ENCODE measurements at regions not wholly inside any gene's neighbourhood (a gene's known extent, or its start where the extent isn't known, plus 50 kb on each side); places are given as distances from the start of the nearest gene placed in this dataset.

DNA sequence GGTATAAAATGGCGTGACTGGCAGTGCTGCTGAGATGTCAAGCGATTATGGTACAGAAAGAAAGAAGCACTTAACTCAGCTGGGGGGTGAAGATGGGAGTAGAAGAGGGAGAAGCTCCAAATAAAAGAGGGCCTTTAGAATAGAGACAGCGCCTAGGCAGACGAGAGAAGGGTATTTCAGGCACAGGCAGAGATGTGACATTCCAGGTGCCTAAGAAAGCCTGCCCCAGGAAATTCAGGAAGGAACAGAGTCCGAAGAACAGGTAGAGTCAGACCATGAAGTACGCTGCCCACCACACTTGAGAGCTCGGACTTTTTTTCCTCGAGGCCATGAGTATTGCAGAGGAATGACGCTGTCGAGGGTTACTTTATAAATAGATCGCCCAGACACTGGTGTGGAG, 170.9 kb upstream of the ATF7IP start:
- no peak for DNase-seq
- no peaks in the 10 kb centered on the region for H3K27me3 ChIP-seq
- no peak for TF ChIP-seq POLR2A (IDR thresholded peaks at IDR 0.05)
- TF ChIP-seq, protein P1, sequence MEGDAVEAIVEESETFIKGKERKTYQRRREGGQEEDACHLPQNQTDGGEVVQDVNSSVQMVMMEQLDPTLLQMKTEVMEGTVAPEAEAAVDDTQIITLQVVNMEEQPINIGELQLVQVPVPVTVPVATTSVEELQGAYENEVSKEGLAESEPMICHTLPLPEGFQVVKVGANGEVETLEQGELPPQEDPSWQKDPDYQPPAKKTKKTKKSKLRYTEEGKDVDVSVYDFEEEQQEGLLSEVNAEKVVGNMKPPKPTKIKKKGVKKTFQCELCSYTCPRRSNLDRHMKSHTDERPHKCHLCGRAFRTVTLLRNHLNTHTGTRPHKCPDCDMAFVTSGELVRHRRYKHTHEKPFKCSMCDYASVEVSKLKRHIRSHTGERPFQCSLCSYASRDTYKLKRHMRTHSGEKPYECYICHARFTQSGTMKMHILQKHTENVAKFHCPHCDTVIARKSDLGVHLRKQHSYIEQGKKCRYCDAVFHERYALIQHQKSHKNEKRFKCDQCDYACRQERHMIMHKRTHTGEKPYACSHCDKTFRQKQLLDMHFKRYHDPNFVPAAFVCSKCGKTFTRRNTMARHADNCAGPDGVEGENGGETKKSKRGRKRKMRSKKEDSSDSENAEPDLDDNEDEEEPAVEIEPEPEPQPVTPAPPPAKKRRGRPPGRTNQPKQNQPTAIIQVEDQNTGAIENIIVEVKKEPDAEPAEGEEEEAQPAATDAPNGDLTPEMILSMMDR (IDR thresholded peaks at IDR 0.05) = no peak
- WGBS, 4 donors = 84 to 86% (median 85%) methylated on average over 11 of the region's 11 CpGs
- H3K36me3 ChIP-seq (replicated peaks in 1 of 2) = no peaks in the 10 kb centered on the region
- intact Hi-C loops (cut with DNase I) = no loop called here
- H3K27ac ChIP-seq = no peak overlapping the region
- no peaks in the 10 kb centered on the region for H3K4me1 ChIP-seq (replicated peaks in 1 of 2)
- H3K9me3 ChIP-seq (replicated peaks in 1 of 3) = no peaks in the 10 kb centered on the region
- no peak overlapping the region for H3K4me3 ChIP-seq

DNA sequence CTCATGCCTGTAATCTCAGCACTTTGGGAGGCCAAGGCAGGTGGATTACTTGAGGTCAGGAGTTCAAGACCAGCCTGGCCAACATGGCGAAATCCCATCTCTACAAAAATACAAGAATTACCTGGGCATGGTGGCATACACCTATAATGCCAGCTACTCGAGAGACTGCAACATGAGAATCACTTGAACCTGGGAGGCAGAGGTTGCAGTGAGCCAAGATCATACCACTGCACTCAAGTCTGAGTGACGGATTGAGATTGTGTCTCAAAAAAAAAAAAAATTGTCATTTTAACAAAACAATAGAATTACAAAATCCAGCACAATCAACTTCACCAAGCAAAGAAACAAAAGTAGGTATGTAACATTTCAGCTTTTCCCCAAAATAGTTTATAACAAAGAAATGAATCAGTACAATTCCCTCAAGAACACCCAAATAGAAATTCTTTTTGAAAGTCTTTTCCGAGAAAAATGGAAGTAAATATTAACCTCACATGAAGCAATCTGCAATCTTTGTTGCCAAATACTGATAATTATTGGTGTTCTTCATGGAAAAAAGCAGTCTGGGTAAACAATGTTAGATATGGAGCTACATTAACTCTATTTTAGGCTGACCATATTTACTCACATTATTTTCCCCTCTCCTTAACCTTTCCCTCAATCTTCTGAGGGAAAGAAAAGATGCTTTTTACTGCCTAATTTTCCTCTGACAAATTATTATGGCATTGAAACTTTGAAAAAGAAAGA, 165.9 kb upstream of the ATF7IP start:
- intact Hi-C loops (cut with DNase I) = no loop called here
- 78 to 87% (median 80%) methylated on average over 4 of the region's 4 CpGs for WGBS, 4 donors
- Histone ChIP-seq H3K4me3 (no peak overlapping the region), H3K9me3 (replicated peaks in 1 of 3) (no peaks in the 10 kb centered on the region), H3K27ac (no peak overlapping the region), H3K27me3 (no peaks in the 10 kb centered on the region), H3K4me1 (replicated peaks in 1 of 2) (no peaks in the 10 kb centered on the region), H3K36me3 (replicated peaks in 1 of 2) (no peaks in the 10 kb centered on the region)
- TF ChIP-seq, protein P1 (IDR thresholded peaks at IDR 0.05) = no peak
- no peak for TF ChIP-seq POLR2A (IDR thresholded peaks at IDR 0.05)
- no peak for DNase-seq

GRCh38 chr12:14200598-14200997, 164.9 kb upstream of the ATF7IP start:
- H3K9me3 ChIP-seq (replicated peaks in 1 of 3) = no peaks in the 10 kb centered on the region
- no peak overlapping the region for H3K4me3 ChIP-seq
- 85 to 94% (median 88%) methylated on average over 2 of the region's 2 CpGs for WGBS, 4 donors
- H3K27ac ChIP-seq = no peak overlapping the region
- H3K4me1 ChIP-seq (replicated peaks in 1 of 2) = no peaks in the 10 kb centered on the region
- no peak for DNase-seq
- intact Hi-C loops (cut with DNase I) = no loop called here
- H3K27me3 ChIP-seq = no peaks in the 10 kb centered on the region
- H3K36me3 ChIP-seq (replicated peaks in 1 of 2) = no peaks in the 10 kb centered on the region
- TF ChIP-seq, protein P1 (IDR thresholded peaks at IDR 0.05) = no peak
- no peak for TF ChIP-seq POLR2A (IDR thresholded peaks at IDR 0.05)

- no peak for TF ChIP-seq POLR2A (IDR thresholded peaks at IDR 0.05)
- TF ChIP-seq, protein P1 (IDR thresholded peaks at IDR 0.05) = no peak
- Histone ChIP-seq H3K36me3 (replicated peaks in 1 of 2) (no peaks in the 10 kb centered on the region), H3K27me3 (no peaks in the 10 kb centered on the region), H3K27ac (no peak overlapping the region), H3K9me3 (replicated peaks in 1 of 3) (no peaks in the 10 kb centered on the region), H3K4me1 (replicated peaks in 1 of 2) (no peaks in the 10 kb centered on the region), H3K4me3 (no peak overlapping the region)
- intact Hi-C loops (cut with DNase I) = no loop called here
- DNase-seq = no peak
- WGBS, 4 donors = 57 to 68% (median 60%) methylated on average over 1 of the region's 1 CpG
Measured at GRCh38 chr12:14201291-14201690, 164.2 kb upstream of the ATF7IP start.

Data from adrenal gland (tissue), 9 donors.